Amniotic stem cell (primary cell): ENCODE measurements at regions not wholly inside any gene's neighbourhood (a gene's known extent, or its start where the extent isn't known, plus 50 kb on each side); places are given as distances from the start of the nearest gene placed in this dataset.

Source experiments
- DNase-seq: peaks from one replicate; lab custom pipeline; 2025; lab: John Stamatoyannopoulos, UW

- DNase-seq, result no peak
These were observed 68.8 kb upstream of the DAB1 start for GRCh38 chr1:57492586-57493226.

GRCh38 chr1:57489358-57490036 lies 65.6 kb upstream of the DAB1 start:
- peak; percentile 49 for DNase-seq

- DNase-seq, result peak; percentile 12
These were observed 61.8 kb upstream of the DAB1 start for GRCh38 chr1:57485643-57486042.

GRCh38 chr1:57483954-57484353 lies 60.1 kb upstream of the DAB1 start:
- no peak for DNase-seq

- DNase-seq, result no peak
These were observed 55.6 kb upstream of the DAB1 start for GRCh38 chr1:57479471-57479870.

GRCh38 chr1:57475366-57475765 lies 51.5 kb upstream of the DAB1 start:
- no peak for DNase-seq

- DNase-seq, result no peak
These were observed 50.4 kb upstream of the DAB1 start for GRCh38 chr1:57474137-57474750.
